ENCODE measurements at regions not wholly inside any gene's neighbourhood (a gene's known extent, or its start where the extent isn't known, plus 50 kb on each side); places are given as distances from the start of the nearest gene placed in this dataset.

- H3K4me3 ChIP-seq (ENCODE audit: low read depth, low read length) = no peak overlapping the region
- no peak for DNase-seq (ENCODE audit: low read depth, low spot score)
- in situ Hi-C loops (cut with HindIII; ENCODE audit: low sequenced_read_pairs) = no loop called here
- TF ChIP-seq CTCF (IDR thresholded peaks at IDR 0.05; ENCODE audit: low read depth, low read length) = no peak
Observed at GRCh38 chr12:115517913-115518312, 759.6 kb downstream of the MED13L start.

GRCh38 chr12:115511986-115512711 is 765.3 kb downstream of the MED13L start:
- H3K4me3 ChIP-seq (ENCODE audit: low read depth, low read length) = no peak overlapping the region
- DNase-seq (ENCODE audit: low read depth, low spot score) = no peak
- no peak for TF ChIP-seq CTCF (IDR thresholded peaks at IDR 0.05; ENCODE audit: low read depth, low read length)
- in situ Hi-C loops (cut with HindIII; ENCODE audit: low sequenced_read_pairs) = no loop called here

GRCh38 chr12:115511305-115511704 is 766.2 kb downstream of the MED13L start:
- no peak for TF ChIP-seq CTCF (IDR thresholded peaks at IDR 0.05; ENCODE audit: low read depth, low read length)
- H3K4me3 ChIP-seq (ENCODE audit: low read depth, low read length) = no peak overlapping the region
- no peak for DNase-seq (ENCODE audit: low read depth, low spot score)
- in situ Hi-C loops (cut with HindIII; ENCODE audit: low sequenced_read_pairs) = no loop called here

GRCh38 chr12:115508990-115509389 is 768.5 kb downstream of the MED13L start:
- no peak overlapping the region for H3K4me3 ChIP-seq (ENCODE audit: low read depth, low read length)
- TF ChIP-seq CTCF (IDR thresholded peaks at IDR 0.05; ENCODE audit: low read depth, low read length) = no peak
- in situ Hi-C loops (cut with HindIII; ENCODE audit: low sequenced_read_pairs) = no loop called here
- DNase-seq (ENCODE audit: low read depth, low spot score) = no peak

- H3K4me3 ChIP-seq (ENCODE audit: low read depth, low read length) = no peak overlapping the region
- no peak for DNase-seq (ENCODE audit: low read depth, low spot score)
- no peak for TF ChIP-seq CTCF (IDR thresholded peaks at IDR 0.05; ENCODE audit: low read depth, low read length)
- in situ Hi-C loops (cut with HindIII; ENCODE audit: low sequenced_read_pairs) = no loop called here
Observed at GRCh38 chr12:115507951-115508722, 769.4 kb downstream of the MED13L start.

- H3K4me3 ChIP-seq (ENCODE audit: low read depth, low read length) = no peak overlapping the region
- DNase-seq (ENCODE audit: low read depth, low spot score) = no peak
- in situ Hi-C loops (cut with HindIII; ENCODE audit: low sequenced_read_pairs) = no loop called here
- TF ChIP-seq CTCF (IDR thresholded peaks at IDR 0.05; ENCODE audit: low read depth, low read length) = no peak
Observed at GRCh38 chr12:115507560-115507889, 770.0 kb downstream of the MED13L start.

All from astrocyte of the spinal cord (primary cell).